Body of pancreas (tissue), 4 donors: ENCODE measurements at regions not wholly inside any gene's neighbourhood (a gene's known extent, or its start where the extent isn't known, plus 50 kb on each side); places are given as distances from the start of the nearest gene placed in this dataset.

Source experiments
- ATAC-seq: fragments of 150-250 bp; one replicate; pipeline ENCODE4 v1.9.1; 2016
- DNase-seq, 4 donors: peaks; one replicate each; pipeline ENCODE4 v3.0.0-alpha.2; 2019
- H3K27ac ChIP-seq, 4 donors: fragments of 200-600 bp; sonication (generic); 1 replicate in 3 of 4; 2 replicates in 1 of 4; pipeline versions ENCODE4 v1.5.1 to v1.6.1; 2016 to 2019; ENCODE audit warnings: mild to moderate bottlenecking in 1 of 4, mixed read lengths in 1 of 4, moderate library complexity in 1 of 4
- H3K27me3 ChIP-seq, 2 donors: fragments of 200-600 bp; sonication (generic); one replicate each; pipeline ENCODE4 v1.6.0; 2016; ENCODE audit warnings: mild to moderate bottlenecking in 1 of 2
- H3K36me3 ChIP-seq, 2 donors: fragments of 200-600 bp; sonication (generic); replicated peaks in 1 of 2; 2 replicates each; pipeline ENCODE4 v1.5.1; 2016; ENCODE audit warnings: low read depth in 2 of 2; ENCODE audit not compliant: insufficient read depth in 1 of 2
- H3K4me1 ChIP-seq: fragments of 200-600 bp; sonication (generic); one replicate; pipeline ENCODE4 v1.6.0; 2016
- H3K4me3 ChIP-seq, 2 donors: fragments of 200-600 bp; sonication (generic); 1 replicate in 1 of 2; 2 replicates in 1 of 2; pipeline ENCODE4 v1.5.1; 2016 to 2019
- H3K9me3 ChIP-seq, 3 donors: fragments of 200-600 bp; sonication (generic); 1 replicate in 2 of 3; 2 replicates in 1 of 3; pipeline ENCODE4 v1.5.1; 2016
- POLR2A ChIP-seq, 3 donors: fragments of 450-650 bp; IDR thresholded peaks; one replicate each; pipeline ENCODE4 v1.6.1; 2016; ENCODE audit warnings: antibody characterized with exemption in 3 of 3, mild to moderate bottlenecking in 2 of 3
- WGBS, 2 donors: methylation state at CpG; one replicate each; pipeline ENCODE4 v1.1.5; 2017; 5-methylcytosine and 5-hydroxymethylcytosine counted together
- intact Hi-C: fragments of 100-400 bp; cut with DNase I; formaldehyde crosslinking; loops from one replicate; pipeline ENCODE4 v1.15.1; 2023
- TF ChIP-seq, protein P1 (sequence below), 7 experiments: fragments of 450-650 bp in 4 of 7; fragments of 200-600 bp in 3 of 7; sonication (generic) in 3 of 7; IDR thresholded peaks; one replicate each; pipeline ENCODE4 v1.5.1; 2016 to 2019; ENCODE audit warnings: antibody characterized with exemption in 7 of 7

DNA sequence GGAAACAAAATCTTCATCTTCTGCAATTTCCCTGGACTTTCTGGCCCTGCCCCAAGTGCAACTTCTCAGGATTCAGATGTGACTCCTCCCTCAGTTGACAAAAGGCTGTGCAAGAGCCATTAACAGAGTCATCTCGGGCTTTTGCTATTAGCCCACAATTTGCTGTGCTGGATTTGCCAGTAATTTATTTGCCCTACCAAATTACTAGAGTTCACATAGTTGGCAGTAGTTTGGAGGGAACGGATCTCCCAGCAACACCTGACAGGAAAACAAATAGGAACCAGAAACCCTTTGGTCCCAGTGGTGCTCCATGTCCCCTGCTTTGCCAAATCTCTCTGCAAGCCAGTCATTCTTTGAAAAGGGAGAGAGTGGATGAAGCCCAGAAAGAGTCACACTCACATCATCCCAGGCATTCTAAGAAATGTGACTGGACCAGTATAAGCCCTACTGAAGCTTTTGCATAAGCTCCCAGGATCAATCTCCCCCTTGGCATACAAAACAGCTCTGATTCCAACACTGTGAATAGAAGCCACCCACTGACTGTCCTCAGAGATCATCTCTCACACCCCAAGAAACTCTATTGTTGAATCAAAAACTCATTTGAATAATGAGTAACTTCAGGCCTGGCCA, 350.1 kb upstream of the NBEA start:
- H3K27me3 ChIP-seq = no peaks in the 10 kb centered on the region
- H3K4me1 ChIP-seq = no peaks in the 10 kb centered on the region
- DNase-seq (peak in 3 of 4 donors; percentile 24 to 35 (median 32)), ATAC-seq (peak; percentile 45)
- H3K9me3 ChIP-seq = no peaks in the 10 kb centered on the region
- intact Hi-C loops = no loop called here
- no peaks in the 10 kb centered on the region for H3K36me3 ChIP-seq
- TF ChIP-seq, protein P1, sequence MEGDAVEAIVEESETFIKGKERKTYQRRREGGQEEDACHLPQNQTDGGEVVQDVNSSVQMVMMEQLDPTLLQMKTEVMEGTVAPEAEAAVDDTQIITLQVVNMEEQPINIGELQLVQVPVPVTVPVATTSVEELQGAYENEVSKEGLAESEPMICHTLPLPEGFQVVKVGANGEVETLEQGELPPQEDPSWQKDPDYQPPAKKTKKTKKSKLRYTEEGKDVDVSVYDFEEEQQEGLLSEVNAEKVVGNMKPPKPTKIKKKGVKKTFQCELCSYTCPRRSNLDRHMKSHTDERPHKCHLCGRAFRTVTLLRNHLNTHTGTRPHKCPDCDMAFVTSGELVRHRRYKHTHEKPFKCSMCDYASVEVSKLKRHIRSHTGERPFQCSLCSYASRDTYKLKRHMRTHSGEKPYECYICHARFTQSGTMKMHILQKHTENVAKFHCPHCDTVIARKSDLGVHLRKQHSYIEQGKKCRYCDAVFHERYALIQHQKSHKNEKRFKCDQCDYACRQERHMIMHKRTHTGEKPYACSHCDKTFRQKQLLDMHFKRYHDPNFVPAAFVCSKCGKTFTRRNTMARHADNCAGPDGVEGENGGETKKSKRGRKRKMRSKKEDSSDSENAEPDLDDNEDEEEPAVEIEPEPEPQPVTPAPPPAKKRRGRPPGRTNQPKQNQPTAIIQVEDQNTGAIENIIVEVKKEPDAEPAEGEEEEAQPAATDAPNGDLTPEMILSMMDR (IDR thresholded peaks at IDR 0.05) = no peak
- no peak for TF ChIP-seq POLR2A (IDR thresholded peaks at IDR 0.05)
- 14 to 27% methylated on average over 2 of the region's 2 CpGs for WGBS, 2 donors
- H3K4me3 ChIP-seq = no peak overlapping the region
- H3K27ac ChIP-seq = no peak overlapping the region

GRCh38 chr13:34593658-34594057, 348.4 kb upstream of the NBEA start:
- Histone ChIP-seq H3K4me3 (no peak overlapping the region), H3K9me3 (no peaks in the 10 kb centered on the region), H3K27me3 (no peaks in the 10 kb centered on the region), H3K4me1 (no peaks in the 10 kb centered on the region), H3K27ac (no peak overlapping the region), H3K36me3 (no peaks in the 10 kb centered on the region)
- ATAC-seq = no peak
- intact Hi-C loops = no loop called here
- WGBS, 2 donors = 86 to 97% methylated on average over 1 of the region's 1 CpG
- no peak for DNase-seq
- TF ChIP-seq POLR2A (IDR thresholded peaks at IDR 0.05) = no peak
- TF ChIP-seq, protein P1 (IDR thresholded peaks at IDR 0.05) = no peak

DNA sequence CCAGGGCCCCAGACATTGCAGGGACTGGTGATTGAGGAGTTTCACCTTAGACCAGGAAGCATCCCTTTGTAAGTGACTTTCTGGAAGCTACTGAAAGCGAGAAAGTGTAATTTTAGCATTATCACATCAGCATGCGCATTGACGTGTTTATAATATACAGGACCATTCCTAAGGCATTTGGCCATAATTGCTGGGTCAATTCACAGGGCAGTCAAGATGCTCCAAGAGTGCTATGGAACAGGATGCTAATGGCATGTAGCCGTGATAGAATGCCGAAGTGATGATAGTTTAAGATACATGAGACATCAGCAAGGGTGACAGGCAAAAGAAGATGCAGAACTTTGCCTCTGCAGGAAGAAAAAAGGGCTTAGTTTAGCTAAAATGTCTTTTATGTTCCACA, 347.6 kb upstream of the NBEA start:
- no peak overlapping the region for H3K4me3 ChIP-seq
- intact Hi-C loops = no loop called here
- no peaks in the 10 kb centered on the region for H3K36me3 ChIP-seq
- no peak for DNase-seq
- no peak for ATAC-seq
- TF ChIP-seq POLR2A (IDR thresholded peaks at IDR 0.05) = no peak
- TF ChIP-seq, protein P1 (IDR thresholded peaks at IDR 0.05) = no peak
- no peaks in the 10 kb centered on the region for H3K27me3 ChIP-seq
- no peak overlapping the region for H3K27ac ChIP-seq
- no peaks in the 10 kb centered on the region for H3K9me3 ChIP-seq
- 83 to 94% methylated on average over 5 of the region's 5 CpGs for WGBS, 2 donors
- no peaks in the 10 kb centered on the region for H3K4me1 ChIP-seq

DNA sequence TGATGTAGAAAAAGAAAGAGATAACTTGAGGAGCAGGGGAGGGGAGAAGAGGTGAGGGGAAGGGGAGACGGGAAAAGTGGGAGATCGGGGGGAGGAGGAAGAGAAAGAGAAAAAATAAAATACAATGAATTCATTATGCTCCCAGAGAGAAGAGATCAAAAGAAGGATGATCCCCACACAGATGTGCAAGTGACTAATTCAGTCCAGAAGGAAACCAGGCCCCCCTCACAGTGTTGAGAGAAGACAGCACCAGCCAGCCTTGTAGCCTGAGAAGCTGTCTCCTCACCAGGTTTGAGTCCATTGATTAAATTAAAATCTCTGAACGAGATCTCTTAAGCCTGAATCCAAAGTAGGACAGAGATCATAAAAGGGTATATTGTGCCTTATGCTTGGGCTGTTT, 333.7 kb upstream of the NBEA start:
- no peak overlapping the region for H3K27ac ChIP-seq
- 76 to 85% methylated on average over 3 of the region's 3 CpGs for WGBS, 2 donors
- intact Hi-C loops = loop anchor here (5.0 kb wide), 1 partner anchor 381 kb away; no protein-coding TSS in a partner anchor
- no peaks in the 10 kb centered on the region for H3K27me3 ChIP-seq
- no peak for TF ChIP-seq POLR2A (IDR thresholded peaks at IDR 0.05)
- TF ChIP-seq, protein P1 (IDR thresholded peaks at IDR 0.05) = no peak
- H3K4me1 ChIP-seq = no peaks in the 10 kb centered on the region
- no peaks in the 10 kb centered on the region for H3K36me3 ChIP-seq
- DNase-seq = no peak
- no peak for ATAC-seq
- no peaks in the 10 kb centered on the region for H3K9me3 ChIP-seq
- no peak overlapping the region for H3K4me3 ChIP-seq

DNA sequence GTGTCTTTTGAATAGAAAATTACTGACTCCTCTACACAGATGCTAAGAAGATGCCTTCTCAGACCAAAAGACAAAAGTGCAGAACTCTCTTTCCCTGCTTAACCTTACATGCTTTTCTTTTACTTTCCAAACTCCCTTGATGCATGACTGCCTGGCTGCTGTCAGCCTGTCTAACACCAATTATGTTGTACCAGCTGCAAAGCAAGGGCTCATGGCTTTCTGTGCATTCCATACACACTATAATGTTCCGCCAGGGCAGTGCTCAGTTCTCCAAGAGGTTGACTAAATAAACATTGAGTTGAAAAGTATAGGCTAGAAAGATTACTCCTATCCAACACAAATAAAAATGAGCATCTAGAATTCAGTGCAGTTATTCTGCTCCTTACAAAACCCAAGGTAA, 330.4 kb upstream of the NBEA start:
- WGBS, 2 donors = 100% methylated on average over 1 of the region's 1 CpG
- no peaks in the 10 kb centered on the region for H3K4me1 ChIP-seq
- ATAC-seq = no peak
- no peak overlapping the region for H3K27ac ChIP-seq
- no peaks in the 10 kb centered on the region for H3K27me3 ChIP-seq
- H3K9me3 ChIP-seq = no peaks in the 10 kb centered on the region
- intact Hi-C loops = no loop called here
- DNase-seq = no peak
- no peak overlapping the region for H3K4me3 ChIP-seq
- TF ChIP-seq, protein P1 (IDR thresholded peaks at IDR 0.05) = no peak
- TF ChIP-seq POLR2A (IDR thresholded peaks at IDR 0.05) = no peak
- no peaks in the 10 kb centered on the region for H3K36me3 ChIP-seq
